Esophagus (tissue), 2 donors: ENCODE measurements at regions not wholly inside any gene's neighbourhood (a gene's known extent, or its start where the extent isn't known, plus 50 kb on each side); places are given as distances from the start of the nearest gene placed in this dataset.

Experiments
- H3K27ac ChIP-seq, 2 donors: one replicate each; pipeline ENCODE4 v1.5.1; 2013; ENCODE audit warnings: low read depth in 2 of 2, mild to moderate bottlenecking in 2 of 2, inconsistent platforms in 1 of 2, low read length in 1 of 2, moderate library complexity in 1 of 2
- H3K27me3 ChIP-seq, 2 donors: one replicate each; pipeline ENCODE4 v1.6.1; 2013; ENCODE audit warnings: low read length in 2 of 2, control low read depth in 1 of 2, mild to moderate bottlenecking in 1 of 2; ENCODE audit not compliant: insufficient read depth in 2 of 2, control insufficient read depth in 1 of 2
- H3K36me3 ChIP-seq, 2 donors: one replicate each; pipeline ENCODE4 v1.6.1; 2013; ENCODE audit warnings: low read length in 1 of 2; ENCODE audit not compliant: control insufficient read depth in 2 of 2, insufficient read depth in 2 of 2
- H3K4me1 ChIP-seq, 2 donors: one replicate each; pipeline ENCODE4 v1.6.1; 2013; ENCODE audit warnings: low read length in 1 of 2; ENCODE audit not compliant: control insufficient read depth in 2 of 2, insufficient read depth in 2 of 2
- H3K4me3 ChIP-seq, 2 donors: one replicate each; pipeline ENCODE4 v1.5.1; 2013; ENCODE audit warnings: low read length in 2 of 2, mild to moderate bottlenecking in 2 of 2, low read depth in 1 of 2, moderate library complexity in 1 of 2
- H3K9me3 ChIP-seq, 2 donors: one replicate each; pipeline ENCODE4 v1.6.1; 2013; ENCODE audit warnings: mild to moderate bottlenecking in 2 of 2, low read depth in 1 of 2, low read length in 1 of 2, moderate library complexity in 1 of 2; ENCODE audit not compliant: control insufficient read depth in 2 of 2, insufficient read depth in 1 of 2
- WGBS, 2 donors: extraction: QIAGEN DNeasy Blood & Tissue Kit; methylation state at CpG; one replicate each; pipeline ENCODE4 v1.1.7; 2013; 5-methylcytosine and 5-hydroxymethylcytosine counted together
- donor health status: healthy with polysubstance abuse.
- donor health status: Bipolar disorder and iron deficiency.

DNA sequence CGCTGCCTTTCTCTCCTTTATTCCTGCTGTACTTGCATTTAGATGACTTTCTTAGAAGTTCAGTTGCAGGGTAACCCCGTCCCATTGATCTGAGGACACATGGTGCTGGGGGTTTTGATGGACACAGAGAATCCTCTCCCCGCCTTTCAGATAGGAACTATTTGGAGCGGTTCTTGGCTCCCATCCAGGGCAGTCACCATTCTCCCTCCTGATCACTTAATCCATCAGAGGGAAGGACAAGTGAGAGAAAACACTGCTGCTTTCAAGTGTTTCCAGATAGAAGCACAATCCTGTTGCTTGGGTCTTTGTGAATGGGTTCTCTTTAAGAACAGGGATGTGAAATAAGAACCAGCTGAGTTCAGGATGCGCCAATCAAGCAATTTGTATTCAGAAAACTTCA, 85.2 kb downstream of the IRX1 start:
- no peaks in the 10 kb centered on the region for H3K36me3 ChIP-seq
- 62 to 65% methylated on average over 5 of the region's 5 CpGs for WGBS, 2 donors
- no peak overlapping the region for H3K4me3 ChIP-seq
- no peaks in the 10 kb centered on the region for H3K27me3 ChIP-seq
- H3K9me3 ChIP-seq, result peaks cover 0 to 3% of the 10 kb centered on the region in 2 donors
- H3K27ac ChIP-seq, result no peak overlapping the region
- no peaks in the 10 kb centered on the region for H3K4me1 ChIP-seq

DNA sequence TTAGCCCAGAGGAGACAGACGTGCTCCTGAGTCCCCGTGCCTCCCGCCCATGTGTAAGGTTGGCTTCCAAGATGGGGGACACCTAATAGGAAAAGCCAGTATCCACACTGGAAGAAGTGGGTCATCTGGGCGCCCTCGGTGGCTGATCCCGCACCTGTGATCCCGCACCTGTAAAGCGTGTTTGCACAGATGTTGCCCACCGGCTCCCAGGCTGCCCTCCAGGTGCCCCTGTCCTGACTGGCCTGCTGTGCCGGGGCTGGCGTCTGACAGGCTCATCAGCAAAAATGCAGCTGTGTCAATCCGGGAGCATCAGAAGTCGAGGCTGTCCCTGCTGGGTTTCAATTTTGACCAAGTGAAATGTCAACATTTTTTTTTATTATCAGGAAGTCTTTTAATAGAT, 88.5 kb downstream of the IRX1 start:
- Histone ChIP-seq H3K9me3 (peaks cover 0 to 3% of the 10 kb centered on the region in 2 donors), H3K27ac (no peak overlapping the region), H3K27me3 (no peaks in the 10 kb centered on the region), H3K4me1 (no peaks in the 10 kb centered on the region), H3K36me3 (no peaks in the 10 kb centered on the region), H3K4me3 (no peak overlapping the region)
- 75 to 77% methylated on average over 13 of the region's 13 CpGs for WGBS, 2 donors

DNA sequence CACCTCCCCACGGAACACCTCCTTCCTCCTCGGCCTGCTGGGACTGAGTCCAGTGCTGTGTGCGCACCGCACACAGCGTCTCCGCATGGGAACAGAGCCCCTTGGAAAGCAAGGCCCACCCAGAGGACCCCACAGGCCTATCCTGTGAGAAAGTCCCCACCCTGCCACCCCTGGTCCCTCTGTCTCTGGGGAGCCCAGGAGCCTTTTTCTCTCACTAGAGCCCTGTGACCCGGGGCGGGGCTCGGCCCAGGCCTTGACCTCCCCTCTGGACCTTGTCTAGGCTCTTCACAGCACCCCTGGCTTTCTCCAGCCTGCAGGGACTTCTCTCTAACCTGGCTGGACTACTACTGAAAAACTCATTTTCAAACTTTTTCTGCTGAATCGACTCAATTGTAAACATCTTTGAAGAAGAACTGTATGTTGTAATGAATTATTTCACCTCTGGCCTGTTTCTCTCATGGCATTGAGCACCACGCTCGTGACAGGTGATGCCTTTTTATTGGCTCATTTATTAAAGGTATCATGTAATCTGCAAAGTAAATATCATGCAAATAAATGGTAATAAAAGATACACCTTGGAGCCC, 89.2 kb downstream of the IRX1 start:
- peaks cover 0 to 3% of the 10 kb centered on the region in 2 donors for H3K9me3 ChIP-seq
- H3K36me3 ChIP-seq, result no peaks in the 10 kb centered on the region
- no peak overlapping the region for H3K4me3 ChIP-seq
- no peaks in the 10 kb centered on the region for H3K4me1 ChIP-seq
- H3K27ac ChIP-seq, result no peak overlapping the region
- H3K27me3 ChIP-seq, result no peaks in the 10 kb centered on the region
- WGBS, 2 donors, result 85 to 89% methylated on average over 11 to 12 of the region's 12 CpGs

DNA sequence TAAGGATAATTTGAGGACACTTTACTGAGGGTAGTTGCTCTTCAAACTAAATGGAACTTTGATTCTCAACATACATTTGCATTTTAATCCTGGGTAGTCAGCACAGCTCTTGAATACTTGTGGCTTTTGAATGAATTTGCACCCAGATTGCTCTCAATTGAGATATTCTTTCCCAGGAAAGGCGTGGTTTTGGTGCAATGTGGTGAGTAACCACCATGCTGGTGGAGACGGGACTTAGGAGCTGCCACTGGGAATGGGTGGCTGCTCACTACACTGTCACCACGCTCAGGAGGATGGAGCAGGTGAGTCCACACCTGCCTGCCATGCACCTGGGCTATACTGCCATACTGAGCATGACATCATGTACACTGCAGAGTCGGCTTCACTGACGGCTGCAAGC, 99.2 kb downstream of the IRX1 start:
- Histone ChIP-seq H3K4me3 (no peak overlapping the region), H3K9me3 (peaks cover 0 to 5% of the 10 kb centered on the region in 2 donors), H3K36me3 (no peaks in the 10 kb centered on the region), H3K27ac (no peak overlapping the region), H3K27me3 (no peaks in the 10 kb centered on the region), H3K4me1 (peaks cover 0 to 3% of the 10 kb centered on the region in 2 donors)
- 81 to 87% methylated on average over 5 of the region's 5 CpGs for WGBS, 2 donors

DNA sequence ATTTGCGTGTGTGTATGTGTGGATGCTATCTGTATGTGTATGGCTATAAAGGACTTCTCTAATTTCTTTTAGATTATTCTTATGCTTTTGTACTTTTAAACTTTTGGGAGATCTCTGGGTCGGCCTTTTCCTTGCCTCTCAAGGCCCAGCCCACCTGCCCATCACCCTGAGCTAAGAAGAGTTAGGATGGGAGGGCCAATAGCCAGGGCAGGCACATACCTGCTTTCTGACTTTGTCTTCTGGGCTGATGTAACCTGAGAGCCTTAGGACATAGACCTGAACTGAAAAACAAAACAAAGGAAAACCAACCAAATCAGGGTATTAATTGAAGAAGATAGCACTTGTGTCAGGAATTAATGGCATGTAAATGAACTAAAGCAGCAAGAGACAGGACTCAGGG, 100.2 kb downstream of the IRX1 start:
- no peaks in the 10 kb centered on the region for H3K27me3 ChIP-seq
- peaks cover 0 to 5% of the 10 kb centered on the region in 2 donors for H3K9me3 ChIP-seq
- no peaks in the 10 kb centered on the region for H3K36me3 ChIP-seq
- peaks cover 0 to 3% of the 10 kb centered on the region in 2 donors for H3K4me1 ChIP-seq
- H3K4me3 ChIP-seq, result no peak overlapping the region
- no peak overlapping the region for H3K27ac ChIP-seq
- WGBS, 2 donors, result 80 to 92% methylated on average over 2 of the region's 2 CpGs

DNA sequence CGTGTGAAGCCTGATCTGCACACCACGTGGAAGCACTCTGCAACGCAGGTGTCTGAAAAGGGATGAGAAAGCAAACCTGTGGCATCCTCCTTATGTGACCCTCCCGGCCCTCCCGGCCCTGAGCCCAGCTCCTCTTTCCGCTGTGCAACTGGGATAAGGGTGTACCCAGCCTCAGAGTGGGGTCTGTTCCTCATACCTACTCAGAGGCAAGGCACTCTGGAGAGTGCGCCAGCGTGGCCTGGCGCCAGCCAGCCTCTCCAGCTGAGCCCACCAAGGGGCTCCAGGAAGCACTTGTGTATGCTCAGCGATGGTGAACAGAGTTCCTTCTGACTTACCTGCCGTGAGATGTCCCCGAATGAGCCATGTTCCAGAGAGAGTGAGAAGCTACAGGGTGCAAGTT, 102.8 kb downstream of the IRX1 start:
- WGBS, 2 donors, result 86 to 88% methylated on average over 12 of the region's 12 CpGs
- H3K4me3 ChIP-seq, result no peak overlapping the region

DNA sequence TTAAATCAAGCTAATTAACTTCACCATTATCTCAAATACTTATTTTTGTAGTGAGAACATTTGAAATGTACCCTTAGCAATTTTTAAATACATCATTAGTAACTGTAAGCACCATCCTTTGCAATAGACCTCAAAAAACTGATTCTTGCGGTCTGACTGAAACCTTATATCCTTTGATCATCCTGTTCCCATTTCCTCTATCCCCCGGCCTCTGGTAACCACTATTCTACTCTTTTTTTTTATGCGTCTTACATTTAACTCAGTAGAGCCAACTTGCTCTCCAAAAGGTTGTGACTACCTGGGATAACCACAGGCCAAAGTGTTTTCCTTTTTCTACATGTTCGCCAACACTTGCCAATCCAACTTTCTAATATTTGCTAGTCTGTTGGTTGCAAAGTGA, 106.1 kb downstream of the IRX1 start:
- no peaks in the 10 kb centered on the region for H3K9me3 ChIP-seq
- no peaks in the 10 kb centered on the region for H3K36me3 ChIP-seq
- H3K4me1 ChIP-seq, result no peaks in the 10 kb centered on the region
- no peak overlapping the region for H3K4me3 ChIP-seq
- 75 to 83% methylated on average over 4 of the region's 4 CpGs for whole genome bisulfite sequencing, 2 donors
- H3K27ac ChIP-seq, result no peak overlapping the region
- no peaks in the 10 kb centered on the region for H3K27me3 ChIP-seq

More for the DNA sequence above, 102.8 kb downstream of the IRX1 start:
- no peak overlapping the region for H3K27ac ChIP-seq
- peaks cover 0 to 3% of the 10 kb centered on the region in 2 donors for H3K4me1 ChIP-seq
- no peaks in the 10 kb centered on the region for H3K36me3 ChIP-seq
- peaks cover 0 to 5% of the 10 kb centered on the region in 2 donors for H3K9me3 ChIP-seq
- no peaks in the 10 kb centered on the region for H3K27me3 ChIP-seq

DNA sequence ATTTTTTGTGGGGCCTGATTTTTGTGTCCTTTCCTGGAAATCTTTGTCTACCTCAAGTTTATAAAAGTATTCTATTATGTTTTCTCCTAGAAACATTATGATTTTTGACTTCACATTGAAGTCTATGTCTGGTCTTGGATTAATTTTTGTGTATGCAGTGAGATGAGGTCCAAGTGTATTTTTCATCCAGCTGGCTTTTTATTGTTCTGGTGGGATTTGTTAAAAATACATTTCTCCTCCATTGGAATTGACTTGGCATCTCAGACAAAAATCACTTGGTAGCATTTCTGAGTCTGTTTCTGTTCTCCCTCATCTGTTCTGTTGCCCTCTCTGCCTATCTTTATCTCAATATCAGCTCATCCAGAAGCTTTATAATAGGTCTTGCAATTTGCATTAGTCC, 109.0 kb downstream of the IRX1 start:
- Histone ChIP-seq H3K27me3 (no peaks in the 10 kb centered on the region), H3K27ac (no peak overlapping the region), H3K4me3 (no peak overlapping the region), H3K4me1 (no peaks in the 10 kb centered on the region), H3K9me3 (no peaks in the 10 kb centered on the region), H3K36me3 (no peaks in the 10 kb centered on the region)

DNA sequence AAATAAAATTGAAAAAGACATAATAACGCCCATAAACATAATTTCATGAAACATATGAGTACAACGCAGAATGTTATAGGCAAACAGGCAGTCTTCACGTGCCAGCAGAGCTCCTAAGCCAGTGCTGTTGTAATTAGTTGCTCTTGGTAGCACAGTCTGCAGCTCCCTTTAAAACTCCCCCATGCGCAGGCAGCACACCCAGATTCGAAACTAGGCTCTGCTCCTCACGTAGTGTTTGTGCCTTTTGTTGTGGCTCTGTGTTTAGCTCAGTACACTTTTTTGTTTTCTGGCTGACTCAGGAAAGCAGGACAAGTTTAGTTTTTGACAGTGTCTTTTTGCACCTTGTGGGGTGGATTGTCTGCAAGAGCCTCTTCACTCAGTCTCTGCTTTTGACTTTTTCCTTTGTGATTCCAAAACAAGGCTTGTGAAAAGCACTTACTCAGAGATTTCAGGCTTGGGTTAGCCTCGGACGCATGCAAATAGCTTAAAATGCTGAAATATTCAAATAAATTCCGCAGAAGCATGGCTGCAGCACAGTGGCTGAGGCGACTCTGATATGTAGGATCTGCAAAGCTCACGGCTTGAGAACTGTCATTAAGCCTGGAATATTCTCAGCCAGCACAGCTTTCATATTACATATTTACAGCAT, 113.6 kb downstream of the IRX1 start:
- WGBS, 2 donors, result 48 to 56% methylated on average over 11 of the region's 11 CpGs
- Histone ChIP-seq H3K36me3 (no peaks in the 10 kb centered on the region), H3K4me1 (no peaks in the 10 kb centered on the region), H3K9me3 (no peaks in the 10 kb centered on the region), H3K27ac (no peak overlapping the region), H3K4me3 (no peak overlapping the region), H3K27me3 (no peaks in the 10 kb centered on the region)

DNA sequence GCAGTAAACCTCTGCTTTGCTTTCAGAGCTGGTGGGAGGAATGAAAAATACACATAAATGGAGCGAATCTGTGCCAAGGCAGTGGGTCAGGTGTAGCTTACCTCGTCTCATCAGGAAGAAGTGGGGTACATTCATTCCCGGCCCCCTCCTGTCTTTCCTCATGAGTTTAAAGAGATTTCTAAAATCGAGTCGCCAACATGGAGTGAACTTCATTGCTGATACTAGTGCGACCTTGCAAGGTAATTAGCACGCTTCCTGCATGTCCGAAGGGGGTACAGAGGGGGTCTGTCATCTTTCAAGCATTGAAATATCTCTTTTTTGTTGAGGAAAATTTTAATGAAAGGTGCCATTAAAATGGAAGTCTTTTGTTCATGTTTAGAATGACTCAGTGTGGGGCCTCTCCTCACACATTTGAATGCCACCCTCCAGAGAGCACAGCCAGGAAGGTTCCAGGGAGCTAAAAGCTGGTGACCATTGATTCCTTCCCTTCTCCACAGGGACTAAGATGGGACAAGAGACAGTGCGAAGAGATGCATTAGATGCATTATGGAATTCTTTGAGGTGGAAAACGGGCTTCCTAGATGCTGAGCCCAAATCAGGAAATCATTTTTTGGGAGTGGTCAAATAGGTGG, 114.2 kb downstream of the IRX1 start:
- H3K27ac ChIP-seq, result no peak overlapping the region
- H3K4me1 ChIP-seq, result no peaks in the 10 kb centered on the region
- no peaks in the 10 kb centered on the region for H3K27me3 ChIP-seq
- H3K9me3 ChIP-seq, result no peaks in the 10 kb centered on the region
- WGBS, 2 donors, result 67 to 71% methylated on average over 10 of the region's 10 CpGs
- no peak overlapping the region for H3K4me3 ChIP-seq
- H3K36me3 ChIP-seq, result no peaks in the 10 kb centered on the region
